Neural progenitor cell (in vitro differentiated cells): ENCODE measurements at regions not wholly inside any gene's neighbourhood (a gene's known extent, or its start where the extent isn't known, plus 50 kb on each side); places are given as distances from the start of the nearest gene placed in this dataset.

Experiments
- DNase-seq: peaks from one replicate; pipeline ENCODE4 v3.0.0-alpha.2; 2016; ENCODE audit warnings: low spot score
- H2AFZ ChIP-seq: fragments of 200-600 bp; sonication (generic); replicated peaks from 2 replicates; pipeline ENCODE4 v1.6.1; 2016; ENCODE audit warnings: antibody characterized with exemption
- H3F3A ChIP-seq: fragments of 200-600 bp; sonication (generic); 2 replicates; pipeline ENCODE4 v1.6.1; 2016; ENCODE audit warnings: antibody characterized with exemption, low read depth
- H3K27ac ChIP-seq: fragments of 200-600 bp; sonication (generic); 2 replicates; pipeline ENCODE4 v1.5.1; 2016; ENCODE audit warnings: mild to moderate bottlenecking
- H3K27me3 ChIP-seq: fragments of 200-600 bp; sonication (generic); 2 replicates; pipeline ENCODE4 v1.6.1; 2016; ENCODE audit warnings: mild to moderate bottlenecking, moderate library complexity
- H3K36me3 ChIP-seq: fragments of 200-600 bp; sonication (generic); 2 replicates; pipeline ENCODE4 v1.5.1; 2016
- H3K4me1 ChIP-seq: fragments of 200-600 bp; sonication (generic); 2 replicates; pipeline ENCODE4 v1.6.1; 2016; ENCODE audit warnings: mixed run types
- H3K4me2 ChIP-seq: fragments of 200-600 bp; sonication (generic); 2 replicates; pipeline ENCODE4 v1.6.1; 2016
- H3K4me3 ChIP-seq: fragments of 200-600 bp; sonication (generic); 2 replicates; pipeline ENCODE4 v1.5.1; 2016
- H3K79me2 ChIP-seq: fragments of 200-600 bp; sonication (generic); 2 replicates; pipeline ENCODE4 v1.6.1; 2016; ENCODE audit warnings: low read depth
- H3K9ac ChIP-seq: fragments of 200-600 bp; sonication (generic); 2 replicates; pipeline ENCODE4 v1.6.1; 2016
- H3K9me3 ChIP-seq: fragments of 200-600 bp; sonication (generic); 2 replicates; pipeline ENCODE4 v1.5.1; 2016; ENCODE audit warnings: low read depth
- H4K20me1 ChIP-seq: fragments of 200-600 bp; sonication (generic); 2 replicates; pipeline ENCODE4 v1.6.1; 2016; ENCODE audit warnings: low read depth
- H3K27ac Mint-ChIP-seq: 3 replicates; pipeline ENCODE4 v1.8.0; 2021; ENCODE audit warnings: mixed read lengths
- H3K27me3 Mint-ChIP-seq: 2 replicates; pipeline ENCODE4 v1.8.0; 2022; ENCODE audit warnings: low read depth, mild to moderate bottlenecking, inconsistent platforms, moderate library complexity, mixed read lengths; ENCODE audit not compliant: insufficient read depth
- H3K36me3 Mint-ChIP-seq: 3 replicates; pipeline ENCODE4 v1.8.0; 2021; ENCODE audit warnings: mixed read lengths
- H3K4me1 Mint-ChIP-seq: 3 replicates; pipeline ENCODE4 v1.8.0; 2021; ENCODE audit warnings: mixed read lengths
- H3K4me3 Mint-ChIP-seq: 3 replicates; pipeline ENCODE4 v1.8.0; 2021; ENCODE audit warnings: mild to moderate bottlenecking, moderate library complexity, mixed read lengths
- H3K9me3 Mint-ChIP-seq: 3 replicates; pipeline ENCODE4 v1.8.0; 2020; ENCODE audit warnings: mixed read lengths
- CTCF ChIP-seq: fragments of 200-600 bp; sonication (generic); IDR thresholded peaks from 2 replicates; pipeline ENCODE4 v1.5.1; 2017; ENCODE audit warnings: antibody characterized with exemption, mild to moderate bottlenecking
- EZH2 ChIP-seq: fragments of 200-600 bp; sonication (generic); IDR thresholded peaks from 2 replicates; pipeline ENCODE4 v1.6.1; 2017; ENCODE audit warnings: antibody characterized with exemption, mild to moderate bottlenecking, moderate library complexity
- EZH2phosphoT487 ChIP-seq: fragments of 200-600 bp; sonication (generic); IDR thresholded peaks from 2 replicates; pipeline ENCODE4 v1.6.1; 2017; ENCODE audit warnings: antibody characterized with exemption

- no peak for TF ChIP-seq EZH2phosphoT487
- TF ChIP-seq EZH2 = no peak
- TF ChIP-seq CTCF = no peak
- no peaks in the 10 kb centered on the region for H3K9me3 ChIP-seq
- H3K4me1 Mint-ChIP-seq = no peaks in the 10 kb centered on the region
- no peaks in the 10 kb centered on the region for H3K36me3 ChIP-seq
- no peak overlapping the region for H3K9ac ChIP-seq
- H3K27me3 Mint-ChIP-seq = peaks cover under 1% of the 10 kb centered on the region
- no peak overlapping the region for H3K4me3 Mint-ChIP-seq
- no peaks in the 10 kb centered on the region for H3K79me2 ChIP-seq
- no peak overlapping the region for H3K4me3 ChIP-seq
- H3K27ac ChIP-seq = no peak overlapping the region
- peaks cover 3% of the 10 kb centered on the region for H3K4me1 ChIP-seq
- no peak overlapping the region for H3K27ac Mint-ChIP-seq
- H4K20me1 ChIP-seq = no peaks in the 10 kb centered on the region
- no peak overlapping the region for H2AFZ ChIP-seq
- no peaks in the 10 kb centered on the region for H3K9me3 Mint-ChIP-seq
- no peak overlapping the region for H3K4me2 ChIP-seq
- H3K36me3 Mint-ChIP-seq = no peaks in the 10 kb centered on the region
- H3F3A ChIP-seq = no peaks in the 10 kb centered on the region
- DNase-seq = no peak
- no peaks in the 10 kb centered on the region for H3K27me3 ChIP-seq
Measured at GRCh38 chr14:81936348-81936747, 402.7 kb upstream of the SEL1L start.

DNA sequence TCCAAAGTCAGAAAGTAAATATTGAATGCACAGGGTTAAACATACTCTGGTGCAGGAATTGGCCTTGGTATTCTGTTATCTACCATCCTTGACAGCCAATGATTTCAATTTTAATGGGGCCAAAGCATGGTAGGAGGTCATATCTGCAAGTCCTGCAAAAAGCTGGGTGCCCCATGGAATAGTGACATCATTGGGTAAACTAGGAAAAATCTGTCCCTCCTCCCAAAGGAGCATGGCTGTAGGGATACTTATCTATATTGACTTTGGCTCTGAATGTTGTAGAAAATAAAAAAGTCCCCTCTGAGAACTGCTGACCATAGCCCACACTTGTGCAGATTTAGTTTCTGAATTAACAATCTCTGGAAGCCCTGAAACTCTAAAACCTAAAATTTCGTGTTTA lies 403.2 kb upstream of the SEL1L start:
- no peaks in the 10 kb centered on the region for H3F3A ChIP-seq
- no peaks in the 10 kb centered on the region for H3K27me3 Mint-ChIP-seq
- no peaks in the 10 kb centered on the region for H3K4me1 Mint-ChIP-seq
- H3K36me3 ChIP-seq = no peaks in the 10 kb centered on the region
- H3K27ac ChIP-seq = no peak overlapping the region
- H3K36me3 Mint-ChIP-seq = no peaks in the 10 kb centered on the region
- no peak overlapping the region for H3K9ac ChIP-seq
- no peak overlapping the region for H3K4me3 ChIP-seq
- no peak overlapping the region for H3K4me3 Mint-ChIP-seq
- no peak overlapping the region for H2AFZ ChIP-seq
- H4K20me1 ChIP-seq = no peaks in the 10 kb centered on the region
- no peaks in the 10 kb centered on the region for H3K79me2 ChIP-seq
- H3K9me3 ChIP-seq = no peaks in the 10 kb centered on the region
- TF ChIP-seq EZH2phosphoT487 = no peak
- TF ChIP-seq CTCF = no peak
- TF ChIP-seq EZH2 = no peak
- H3K27ac Mint-ChIP-seq = no peak overlapping the region
- H3K4me2 ChIP-seq = no peak overlapping the region
- peaks cover 3% of the 10 kb centered on the region for H3K4me1 ChIP-seq
- H3K27me3 ChIP-seq = no peaks in the 10 kb centered on the region
- no peak for DNase-seq
- H3K9me3 Mint-ChIP-seq = no peaks in the 10 kb centered on the region

GRCh38 chr14:81938341-81938740 lies 404.7 kb upstream of the SEL1L start:
- Histone ChIP-seq H2AFZ (no peak overlapping the region), H3K9ac (no peak overlapping the region), H3K79me2 (no peaks in the 10 kb centered on the region), H3K4me3 (no peak overlapping the region), H3K27me3 (no peaks in the 10 kb centered on the region), H3F3A (no peaks in the 10 kb centered on the region), H3K36me3 (no peaks in the 10 kb centered on the region), H3K27ac (no peak overlapping the region), H3K9me3 (no peaks in the 10 kb centered on the region), H3K4me1 (peaks cover 3% of the 10 kb centered on the region), H3K4me2 (no peak overlapping the region), H4K20me1 (no peaks in the 10 kb centered on the region)
- H3K4me3 Mint-ChIP-seq = no peak overlapping the region
- H3K27ac Mint-ChIP-seq = no peak overlapping the region
- TF ChIP-seq EZH2phosphoT487 (no peak), EZH2 (no peak), CTCF (no peak)
- no peaks in the 10 kb centered on the region for H3K36me3 Mint-ChIP-seq
- no peaks in the 10 kb centered on the region for H3K4me1 Mint-ChIP-seq
- H3K9me3 Mint-ChIP-seq = no peaks in the 10 kb centered on the region
- DNase-seq = no peak
- H3K27me3 Mint-ChIP-seq = no peaks in the 10 kb centered on the region

GRCh38 chr14:81940651-81941050 lies 407.0 kb upstream of the SEL1L start:
- Histone ChIP-seq H3K4me2 (no peak overlapping the region), H3K4me3 (no peak overlapping the region), H3K36me3 (no peaks in the 10 kb centered on the region), H3K27me3 (no peaks in the 10 kb centered on the region), H3K79me2 (no peaks in the 10 kb centered on the region), H3K27ac (no peak overlapping the region), H3K9me3 (no peaks in the 10 kb centered on the region), H3F3A (no peaks in the 10 kb centered on the region), H3K9ac (no peak overlapping the region), H2AFZ (no peak overlapping the region), H3K4me1 (no peaks in the 10 kb centered on the region), H4K20me1 (no peaks in the 10 kb centered on the region)
- Mint-ChIP-seq H3K4me3 (no peak overlapping the region), H3K9me3 (no peaks in the 10 kb centered on the region), H3K36me3 (no peaks in the 10 kb centered on the region), H3K27me3 (no peaks in the 10 kb centered on the region), H3K4me1 (no peaks in the 10 kb centered on the region), H3K27ac (no peak overlapping the region)
- DNase-seq = no peak
- TF ChIP-seq EZH2phosphoT487 (no peak), CTCF (no peak), EZH2 (no peak)
